Panc1 (cell line): ENCODE measurements at regions not wholly inside any gene's neighbourhood (a gene's known extent, or its start where the extent isn't known, plus 50 kb on each side); places are given as distances from the start of the nearest gene placed in this dataset.

Source experiments
- ATAC-seq: fragments of 200-7000 bp; cut with Tn5 transposase; 2 replicates; pipeline ENCODE4 v1.9.1; 2020; ENCODE audit warnings: mild to moderate bottlenecking, moderate library complexity
- BruUV-seq: library from RNA; stranded (reverse); fragments of 400-500 nt; replicated peaks from 2 replicates; lab custom pipeline; 2021; lab: Mats Ljungman, UMichigan
- CTCF ChIA-PET: fragments of 300-600 bp; sonication (Branson Sonifier 250); formaldehyde crosslinking; loops from one replicate; lab custom pipeline; 2022; ENCODE audit warnings: antibody characterized with exemption; lab: Charles Lee
- POLR2A ChIA-PET: fragments of 300-600 bp; sonication (Branson Sonifier 250); formaldehyde crosslinking; loops from one replicate; lab custom pipeline; 2022; ENCODE audit warnings: antibody characterized with exemption; lab: Charles Lee
- DNase-seq: peaks from one replicate; pipeline ENCODE4 v3.0.0-alpha.2; 2010; ENCODE audit warnings: low read depth, low spot score
- H3K27ac ChIP-seq: 2 replicates; pipeline ENCODE4 v1.5.1; 2011; ENCODE audit warnings: mild to moderate bottlenecking, low read length, inconsistent platforms
- H3K27me3 ChIP-seq: fragments of 200-500 bp; sonication (Bioruptor generic); 2 replicates; pipeline ENCODE4 v1.6.0; 2014; ENCODE audit warnings: low read length, inconsistent platforms; ENCODE audit not compliant: control insufficient read depth, insufficient read depth
- H3K36me3 ChIP-seq: fragments of 200-500 bp; sonication (Bioruptor generic); 2 replicates; pipeline ENCODE4 v1.5.1; 2014; ENCODE audit warnings: inconsistent platforms, mild to moderate bottlenecking, low read length, moderate library complexity; ENCODE audit not compliant: control insufficient read depth, insufficient read depth
- H3K4me1 ChIP-seq: 2 replicates; pipeline ENCODE4 v1.5.1; 2011; ENCODE audit warnings: inconsistent platforms, mild to moderate bottlenecking, low read length, moderate library complexity; ENCODE audit not compliant: control insufficient read depth, insufficient read depth
- H3K4me3 ChIP-seq, 2 experiments: 2 replicates each; pipeline ENCODE4 v1.5.1; 2011 to 2012; ENCODE audit warnings: low read depth in 2 of 2, low read length in 2 of 2, mild to moderate bottlenecking in 2 of 2, inconsistent platforms in 1 of 2, moderate library complexity in 1 of 2
- H3K9me3 ChIP-seq: fragments of 200-500 bp; sonication (Bioruptor generic); 2 replicates; pipeline ENCODE4 v1.5.1; 2014; ENCODE audit warnings: low read depth, mild to moderate bottlenecking, inconsistent platforms, low read length, moderate library complexity; ENCODE audit not compliant: control insufficient read depth, insufficient read depth
- POLR2AphosphoS5 ChIP-seq: IDR thresholded peaks from 2 replicates; pipeline ENCODE4 v1.6.1; 2012; ENCODE audit warnings: mild to moderate bottlenecking, low read depth, low read length, moderate library complexity
- SIN3A ChIP-seq: IDR thresholded peaks from 2 replicates; pipeline ENCODE4 v1.6.1; 2012; ENCODE audit warnings: low read depth, mild to moderate bottlenecking, low read length, moderate library complexity, borderline replicate concordance; ENCODE audit not compliant: insufficient read depth
- TCF7L2 ChIP-seq: IDR thresholded peaks from 2 replicates; pipeline ENCODE4 v1.6.1; 2011; ENCODE audit warnings: mild to moderate bottlenecking, low read depth, low read length, inconsistent platforms
- in situ Hi-C: cut with HindIII; loops from 2 replicates; pipeline ENCODE4 v1.10.0; 2016; ENCODE audit warnings: low sequenced_read_pairs, low pct_unique_long_range_greater_than_20kb
- intact Hi-C: fragments of 100-400 bp; cut with micrococcal nuclease; formaldehyde crosslinking; loops from one replicate; pipeline ENCODE4 v1.10.0; 2022; ENCODE audit not compliant: unreplicated experiment
- TF ChIP-seq, protein P1 (sequence below): fragments of 450-650 bp; IDR thresholded peaks from 2 replicates; pipeline ENCODE4 v1.5.1; 2017; ENCODE audit warnings: mild to moderate bottlenecking
- TF ChIP-seq, protein P2 (sequence below), 2 experiments: IDR thresholded peaks; 2 replicates each; pipeline ENCODE4 v1.6.1; 2011 to 2012; ENCODE audit warnings: low read depth in 2 of 2, control low read depth in 1 of 2, low read length in 1 of 2, mild to moderate bottlenecking in 1 of 2, moderate library complexity in 1 of 2; ENCODE audit not compliant: insufficient read depth in 1 of 2

DNA sequence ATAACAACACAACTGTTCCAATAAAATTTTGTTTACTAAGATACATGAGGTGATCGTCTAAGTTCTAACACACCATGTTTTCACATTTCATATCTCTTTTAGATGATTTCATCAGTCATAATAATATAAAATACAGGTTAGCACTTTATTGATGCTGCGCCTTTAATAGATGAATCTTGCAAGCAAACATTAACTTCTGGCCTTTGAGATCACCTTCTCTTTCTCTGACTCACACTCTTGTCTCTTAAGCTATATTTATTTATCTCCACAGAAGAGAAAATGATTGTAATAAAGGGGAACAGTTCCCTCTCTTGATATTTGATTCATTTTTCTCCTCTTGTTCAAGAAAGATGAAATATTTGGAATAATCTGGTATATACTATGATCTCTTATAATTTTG, 603.3 kb upstream of the POU3F3 start:
- H3K36me3 ChIP-seq: no peaks in the 10 kb centered on the region
- no TSS peak for BruUV-seq
- H3K27me3 ChIP-seq: no peaks in the 10 kb centered on the region
- no peak overlapping the region for H3K4me3 ChIP-seq
- in situ Hi-C loops: no loop called here
- no peaks in the 10 kb centered on the region for H3K4me1 ChIP-seq
- H3K27ac ChIP-seq: no peak overlapping the region
- TF ChIP-seq POLR2AphosphoS5 (no peak), SIN3A (no peak)
- CTCF ChIA-PET: no interaction called here
- DNase-seq: no peak
- POLR2A ChIA-PET: no interaction called here
- no peak for ATAC-seq
- H3K9me3 ChIP-seq: 0 out of 2 replicates have a peak, but pooled peaks cover 3% of the 10 kb centered on the region
- intact Hi-C loops: no loop called here

DNA sequence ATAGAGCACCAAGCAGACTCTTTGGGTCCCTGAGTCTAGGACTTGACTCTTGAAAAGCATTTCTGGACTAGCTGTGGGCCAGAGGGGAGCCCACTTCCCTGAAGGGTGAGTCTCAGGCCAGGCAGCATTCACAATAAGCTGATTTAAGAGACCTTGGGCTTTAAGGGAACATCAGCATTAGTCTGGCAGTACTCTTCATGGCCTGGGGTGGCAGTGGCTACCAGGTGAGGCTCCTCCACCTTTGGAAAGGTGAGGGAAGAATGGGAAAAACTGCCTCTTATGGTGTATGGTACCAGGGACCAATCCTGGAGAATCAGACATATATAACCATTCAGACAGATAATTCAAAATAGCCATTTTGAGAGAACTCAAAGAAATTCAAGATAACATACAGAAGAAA, 599.9 kb upstream of the POU3F3 start:
- ATAC-seq: no peak
- no peak overlapping the region for H3K4me3 ChIP-seq
- H3K4me1 ChIP-seq: no peaks in the 10 kb centered on the region
- CTCF ChIA-PET: no interaction called here
- in situ Hi-C loops: no loop called here
- no peak overlapping the region for H3K27ac ChIP-seq
- POLR2A ChIA-PET: no interaction called here
- H3K36me3 ChIP-seq: no peaks in the 10 kb centered on the region
- H3K27me3 ChIP-seq: no peaks in the 10 kb centered on the region
- intact Hi-C loops: no loop called here
- TF ChIP-seq TCF7L2 (no peak), POLR2AphosphoS5 (no peak)
- TF ChIP-seq, protein P1, sequence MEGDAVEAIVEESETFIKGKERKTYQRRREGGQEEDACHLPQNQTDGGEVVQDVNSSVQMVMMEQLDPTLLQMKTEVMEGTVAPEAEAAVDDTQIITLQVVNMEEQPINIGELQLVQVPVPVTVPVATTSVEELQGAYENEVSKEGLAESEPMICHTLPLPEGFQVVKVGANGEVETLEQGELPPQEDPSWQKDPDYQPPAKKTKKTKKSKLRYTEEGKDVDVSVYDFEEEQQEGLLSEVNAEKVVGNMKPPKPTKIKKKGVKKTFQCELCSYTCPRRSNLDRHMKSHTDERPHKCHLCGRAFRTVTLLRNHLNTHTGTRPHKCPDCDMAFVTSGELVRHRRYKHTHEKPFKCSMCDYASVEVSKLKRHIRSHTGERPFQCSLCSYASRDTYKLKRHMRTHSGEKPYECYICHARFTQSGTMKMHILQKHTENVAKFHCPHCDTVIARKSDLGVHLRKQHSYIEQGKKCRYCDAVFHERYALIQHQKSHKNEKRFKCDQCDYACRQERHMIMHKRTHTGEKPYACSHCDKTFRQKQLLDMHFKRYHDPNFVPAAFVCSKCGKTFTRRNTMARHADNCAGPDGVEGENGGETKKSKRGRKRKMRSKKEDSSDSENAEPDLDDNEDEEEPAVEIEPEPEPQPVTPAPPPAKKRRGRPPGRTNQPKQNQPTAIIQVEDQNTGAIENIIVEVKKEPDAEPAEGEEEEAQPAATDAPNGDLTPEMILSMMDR: peak; percentile 5; the same call in 1 of the 2 replicates
- TF ChIP-seq, protein P2, sequence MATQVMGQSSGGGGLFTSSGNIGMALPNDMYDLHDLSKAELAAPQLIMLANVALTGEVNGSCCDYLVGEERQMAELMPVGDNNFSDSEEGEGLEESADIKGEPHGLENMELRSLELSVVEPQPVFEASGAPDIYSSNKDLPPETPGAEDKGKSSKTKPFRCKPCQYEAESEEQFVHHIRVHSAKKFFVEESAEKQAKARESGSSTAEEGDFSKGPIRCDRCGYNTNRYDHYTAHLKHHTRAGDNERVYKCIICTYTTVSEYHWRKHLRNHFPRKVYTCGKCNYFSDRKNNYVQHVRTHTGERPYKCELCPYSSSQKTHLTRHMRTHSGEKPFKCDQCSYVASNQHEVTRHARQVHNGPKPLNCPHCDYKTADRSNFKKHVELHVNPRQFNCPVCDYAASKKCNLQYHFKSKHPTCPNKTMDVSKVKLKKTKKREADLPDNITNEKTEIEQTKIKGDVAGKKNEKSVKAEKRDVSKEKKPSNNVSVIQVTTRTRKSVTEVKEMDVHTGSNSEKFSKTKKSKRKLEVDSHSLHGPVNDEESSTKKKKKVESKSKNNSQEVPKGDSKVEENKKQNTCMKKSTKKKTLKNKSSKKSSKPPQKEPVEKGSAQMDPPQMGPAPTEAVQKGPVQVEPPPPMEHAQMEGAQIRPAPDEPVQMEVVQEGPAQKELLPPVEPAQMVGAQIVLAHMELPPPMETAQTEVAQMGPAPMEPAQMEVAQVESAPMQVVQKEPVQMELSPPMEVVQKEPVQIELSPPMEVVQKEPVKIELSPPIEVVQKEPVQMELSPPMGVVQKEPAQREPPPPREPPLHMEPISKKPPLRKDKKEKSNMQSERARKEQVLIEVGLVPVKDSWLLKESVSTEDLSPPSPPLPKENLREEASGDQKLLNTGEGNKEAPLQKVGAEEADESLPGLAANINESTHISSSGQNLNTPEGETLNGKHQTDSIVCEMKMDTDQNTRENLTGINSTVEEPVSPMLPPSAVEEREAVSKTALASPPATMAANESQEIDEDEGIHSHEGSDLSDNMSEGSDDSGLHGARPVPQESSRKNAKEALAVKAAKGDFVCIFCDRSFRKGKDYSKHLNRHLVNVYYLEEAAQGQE (IDR thresholded peaks at IDR 0.05; ENCODE audit: insufficient read depth in 1 of 2, low read depth in 2 of 2, low read length in 1 of 2): no peak
- no TSS peak for BruUV-seq
- H3K9me3 ChIP-seq: 0 out of 2 replicates have a peak, but pooled peaks cover 3% of the 10 kb centered on the region
- no peak for DNase-seq

DNA sequence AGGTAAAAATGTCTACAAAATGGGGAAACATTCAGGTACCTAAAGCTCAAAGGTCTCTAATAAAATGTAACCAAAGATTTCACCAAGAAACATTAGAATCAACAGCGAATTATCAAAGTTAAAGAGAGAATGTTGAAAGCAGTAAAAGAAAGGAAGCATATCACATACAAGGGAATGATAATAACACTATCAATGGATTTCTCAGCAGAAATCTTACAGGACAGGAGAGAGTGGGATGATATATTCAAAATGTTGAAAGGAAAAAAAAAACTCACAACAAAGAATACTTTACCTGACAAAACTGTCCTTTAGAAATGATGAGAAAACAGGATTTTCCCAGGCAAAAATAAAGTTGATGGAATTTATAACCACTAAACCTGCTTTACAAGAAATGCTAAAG, 591.2 kb upstream of the POU3F3 start:
- H3K4me3 ChIP-seq: no peak overlapping the region
- in situ Hi-C loops (no loop called here), intact Hi-C loops (no loop called here)
- ChIA-PET POLR2A (no interaction called here), CTCF (no interaction called here)
- H3K27me3 ChIP-seq: no peaks in the 10 kb centered on the region
- H3K27ac ChIP-seq: no peak overlapping the region
- TF ChIP-seq, protein P2 (IDR thresholded peaks at IDR 0.05; ENCODE audit: insufficient read depth in 1 of 2, low read depth in 2 of 2, low read length in 1 of 2): no peak
- TF ChIP-seq SIN3A (no peak), POLR2AphosphoS5 (no peak), TCF7L2 (no peak)
- TF ChIP-seq, protein P1: no peak
- ATAC-seq (no peak), DNase-seq (no peak)
- H3K4me1 ChIP-seq: no peaks in the 10 kb centered on the region
- 0 out of 2 replicates have a peak, but pooled peaks cover 3% of the 10 kb centered on the region for H3K9me3 ChIP-seq
- no peaks in the 10 kb centered on the region for H3K36me3 ChIP-seq
- no TSS peak for BruUV-seq
